ENCODE measurements at regions not wholly inside any gene's neighbourhood (a gene's known extent, or its start where the extent isn't known, plus 50 kb on each side); places are given as distances from the start of the nearest gene placed in this dataset.
A peak's percentile ranks its signal among the peaks of the same experiment; 100 is the strongest.

- no peaks in the 10 kb centered on the region for H3K4me1 ChIP-seq (ENCODE audit: control insufficient read depth in 2 of 3, insufficient read depth in 2 of 3, low read depth in 1 of 3, low read length in 3 of 3)
- FAIRE-seq (no peak), DNase-seq (no peak)
- no peaks in the 10 kb centered on the region for H3K9me3 ChIP-seq (ENCODE audit: control insufficient read depth in 2 of 3, insufficient read depth in 1 of 3, low read length in 3 of 3)
- no peak overlapping the region for H3K9ac ChIP-seq (ENCODE audit: low read length in 3 of 3)
- intact Hi-C loops (cut with DNase I) = no loop called here
- no peak for TF ChIP-seq CTCF (IDR thresholded peaks at IDR 0.05; ENCODE audit: borderline replicate concordance, extremely low read depth, insufficient read depth)
- H3K4me3 ChIP-seq (ENCODE audit: low read length in 3 of 3) = no peak overlapping the region
- H3K27ac ChIP-seq (ENCODE audit: low read depth in 2 of 2, low read length in 2 of 2) = no peak overlapping the region
- no peaks in the 10 kb centered on the region for H3K27me3 ChIP-seq (ENCODE audit: control insufficient read depth, insufficient read depth, low read length)
- H3K36me3 ChIP-seq (ENCODE audit: control insufficient read depth in 2 of 3, insufficient read depth in 3 of 3, low read length in 3 of 3) = no peaks in the 10 kb centered on the region
Measured at GRCh38 chr9:99401680-99402504, 179.8 kb downstream of the SEC61B start.

- H3K9me3 ChIP-seq (ENCODE audit: control insufficient read depth in 2 of 3, insufficient read depth in 1 of 3, low read length in 3 of 3) = no peaks in the 10 kb centered on the region
- FAIRE-seq (no peak), DNase-seq (no peak)
- H3K36me3 ChIP-seq (ENCODE audit: control insufficient read depth in 2 of 3, insufficient read depth in 3 of 3, low read length in 3 of 3) = no peaks in the 10 kb centered on the region
- intact Hi-C loops (cut with DNase I) = no loop called here
- no peak overlapping the region for H3K9ac ChIP-seq (ENCODE audit: low read length in 3 of 3)
- H3K27me3 ChIP-seq (ENCODE audit: control insufficient read depth, insufficient read depth, low read length) = no peaks in the 10 kb centered on the region
- H3K27ac ChIP-seq (ENCODE audit: low read depth in 2 of 2, low read length in 2 of 2) = no peak overlapping the region
- no peak overlapping the region for H3K4me3 ChIP-seq (ENCODE audit: low read length in 3 of 3)
- no peaks in the 10 kb centered on the region for H3K4me1 ChIP-seq (ENCODE audit: control insufficient read depth in 2 of 3, insufficient read depth in 2 of 3, low read depth in 1 of 3, low read length in 3 of 3)
- TF ChIP-seq CTCF (IDR thresholded peaks at IDR 0.05; ENCODE audit: borderline replicate concordance, extremely low read depth, insufficient read depth) = no peak
Measured at GRCh38 chr9:99403371-99403770, 181.3 kb downstream of the SEC61B start.

DNA sequence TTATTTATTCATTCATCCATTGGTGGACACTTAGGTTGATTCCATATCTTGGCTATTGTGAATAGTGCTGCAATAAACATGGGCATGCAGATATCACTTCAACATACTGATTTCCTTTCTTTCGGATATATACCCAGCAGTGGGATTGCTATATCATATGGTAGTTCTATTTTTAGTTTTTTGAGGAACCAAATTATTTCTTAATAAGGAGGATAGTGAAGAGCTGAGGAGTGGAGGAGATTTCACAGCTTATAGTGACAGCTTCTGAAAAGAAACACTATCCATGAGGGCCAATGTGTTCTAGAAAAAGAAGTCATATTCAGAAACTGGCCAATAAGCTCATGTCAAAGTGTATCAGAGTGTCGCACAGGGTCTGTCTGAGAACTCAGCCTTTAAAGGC, 183.3 kb downstream of the SEC61B start:
- H3K27ac ChIP-seq (ENCODE audit: low read depth in 2 of 2, low read length in 2 of 2) = no peak overlapping the region
- FAIRE-seq (no peak), DNase-seq (peak in 2 of 5 donors; percentile 2 to 18)
- intact Hi-C loops (cut with DNase I) = no loop called here
- H3K36me3 ChIP-seq (ENCODE audit: control insufficient read depth in 2 of 3, insufficient read depth in 3 of 3, low read length in 3 of 3) = no peaks in the 10 kb centered on the region
- TF ChIP-seq CTCF (IDR thresholded peaks at IDR 0.05; ENCODE audit: borderline replicate concordance, extremely low read depth, insufficient read depth) = no peak
- H3K9me3 ChIP-seq (ENCODE audit: control insufficient read depth in 2 of 3, insufficient read depth in 1 of 3, low read length in 3 of 3) = no peaks in the 10 kb centered on the region
- no peak overlapping the region for H3K4me3 ChIP-seq (ENCODE audit: low read length in 3 of 3)
- H3K9ac ChIP-seq (ENCODE audit: low read length in 3 of 3) = no peak overlapping the region
- no peaks in the 10 kb centered on the region for H3K4me1 ChIP-seq (ENCODE audit: control insufficient read depth in 2 of 3, insufficient read depth in 2 of 3, low read depth in 1 of 3, low read length in 3 of 3)
- no peaks in the 10 kb centered on the region for H3K27me3 ChIP-seq (ENCODE audit: control insufficient read depth, insufficient read depth, low read length)

All from kidney (tissue), 13 donors.